ENCODE measurements at regions not wholly inside any gene's neighbourhood (a gene's known extent, or its start where the extent isn't known, plus 50 kb on each side); places are given as distances from the start of the nearest gene placed in this dataset.

DNA sequence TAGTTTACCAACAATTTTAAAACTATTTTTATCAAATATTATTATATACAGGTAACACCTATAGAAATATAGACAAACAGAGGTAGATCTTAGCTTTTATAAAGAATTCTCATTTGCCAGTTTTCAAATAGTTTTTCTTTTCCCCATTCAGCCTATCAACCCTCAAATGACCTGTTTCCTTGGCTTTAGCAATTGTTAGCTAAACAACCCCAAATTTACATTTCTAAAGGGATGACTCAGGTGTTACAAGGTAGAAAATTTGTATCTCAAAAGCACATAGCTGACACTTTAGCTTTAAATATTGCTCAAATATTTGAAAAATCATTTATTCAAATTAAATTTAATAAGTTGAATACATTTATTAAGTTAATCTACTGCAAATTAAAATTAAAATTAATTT is 1207.2 kb downstream of the SLITRK1 start:
- Histone ChIP-seq H3K27me3 (ENCODE audit: insufficient read depth in 3 of 3, low read length in 2 of 3) (no peaks in the 10 kb centered on the region), H3K4me1 (no peaks in the 10 kb centered on the region), H3K4me3 (no peak overlapping the region), H3K9me3 (no peaks in the 10 kb centered on the region), H3K27ac (no peak overlapping the region), H3K36me3 (ENCODE audit: insufficient read depth in 1 of 2, low read depth in 1 of 2) (no peaks in the 10 kb centered on the region)
- intact Hi-C loops (cut with DNase I), result no loop called here
- no peak for DNase-seq
- ATAC-seq, result no peak
- TF ChIP-seq, protein P1, sequence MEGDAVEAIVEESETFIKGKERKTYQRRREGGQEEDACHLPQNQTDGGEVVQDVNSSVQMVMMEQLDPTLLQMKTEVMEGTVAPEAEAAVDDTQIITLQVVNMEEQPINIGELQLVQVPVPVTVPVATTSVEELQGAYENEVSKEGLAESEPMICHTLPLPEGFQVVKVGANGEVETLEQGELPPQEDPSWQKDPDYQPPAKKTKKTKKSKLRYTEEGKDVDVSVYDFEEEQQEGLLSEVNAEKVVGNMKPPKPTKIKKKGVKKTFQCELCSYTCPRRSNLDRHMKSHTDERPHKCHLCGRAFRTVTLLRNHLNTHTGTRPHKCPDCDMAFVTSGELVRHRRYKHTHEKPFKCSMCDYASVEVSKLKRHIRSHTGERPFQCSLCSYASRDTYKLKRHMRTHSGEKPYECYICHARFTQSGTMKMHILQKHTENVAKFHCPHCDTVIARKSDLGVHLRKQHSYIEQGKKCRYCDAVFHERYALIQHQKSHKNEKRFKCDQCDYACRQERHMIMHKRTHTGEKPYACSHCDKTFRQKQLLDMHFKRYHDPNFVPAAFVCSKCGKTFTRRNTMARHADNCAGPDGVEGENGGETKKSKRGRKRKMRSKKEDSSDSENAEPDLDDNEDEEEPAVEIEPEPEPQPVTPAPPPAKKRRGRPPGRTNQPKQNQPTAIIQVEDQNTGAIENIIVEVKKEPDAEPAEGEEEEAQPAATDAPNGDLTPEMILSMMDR (IDR thresholded peaks at IDR 0.05), result no peak

DNA sequence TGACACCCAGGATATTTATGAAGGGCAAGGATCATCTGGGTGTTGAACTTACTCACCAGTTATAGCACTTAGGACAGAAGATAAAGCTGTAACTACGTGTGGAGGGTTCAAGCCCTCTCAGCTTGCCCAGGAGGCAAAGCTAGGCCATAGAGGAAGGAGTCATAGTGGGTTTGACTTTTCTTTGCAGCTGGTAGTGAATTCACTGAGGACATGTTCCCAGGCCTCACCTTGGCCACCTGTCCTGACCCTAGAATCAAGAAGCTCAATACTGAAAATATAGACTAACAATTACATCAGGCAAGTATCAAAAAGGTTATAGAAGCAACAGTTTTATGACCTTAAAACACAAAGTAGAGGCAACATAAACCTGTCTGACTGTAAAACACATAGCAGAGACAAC is 1207.7 kb downstream of the SLITRK1 start:
- 34 to 45% (median 35%) methylated on average over 1 of the region's 1 CpG for WGBS, 3 donors
- DNase-seq (no peak), ATAC-seq (no peak)
- intact Hi-C loops (cut with DNase I), result no loop called here
- Histone ChIP-seq H3K4me1 (no peaks in the 10 kb centered on the region), H3K27me3 (ENCODE audit: insufficient read depth in 3 of 3, low read length in 2 of 3) (no peaks in the 10 kb centered on the region), H3K4me3 (no peak overlapping the region), H3K9me3 (no peaks in the 10 kb centered on the region), H3K36me3 (ENCODE audit: insufficient read depth in 1 of 2, low read depth in 1 of 2) (no peaks in the 10 kb centered on the region), H3K27ac (no peak overlapping the region)
- TF ChIP-seq, protein P1 (IDR thresholded peaks at IDR 0.05), result no peak

DNA sequence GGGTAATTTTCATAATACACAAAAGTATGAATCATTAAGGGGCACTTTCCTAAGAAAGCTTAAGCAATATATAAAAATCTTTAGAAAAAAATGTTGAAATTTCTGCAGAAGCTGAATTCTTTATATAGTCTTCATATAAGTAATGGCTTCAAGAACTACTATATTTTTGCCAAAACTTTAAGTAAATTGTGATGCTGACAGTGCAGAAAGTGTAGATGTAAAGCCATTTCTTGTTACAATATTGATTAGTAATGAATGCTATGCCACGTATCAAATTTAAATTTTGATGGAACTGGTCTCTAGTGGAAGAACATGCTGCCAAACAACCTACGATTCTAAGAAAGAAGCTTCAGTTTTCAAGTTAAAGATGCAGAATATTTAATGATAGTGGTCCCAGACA is 1210.0 kb downstream of the SLITRK1 start:
- 50 to 66% (median 51%) methylated on average over 2 of the region's 2 CpGs for WGBS, 3 donors
- intact Hi-C loops (cut with DNase I), result no loop called here
- Histone ChIP-seq H3K9me3 (no peaks in the 10 kb centered on the region), H3K4me3 (no peak overlapping the region), H3K4me1 (no peaks in the 10 kb centered on the region), H3K27ac (no peak overlapping the region), H3K36me3 (ENCODE audit: insufficient read depth in 1 of 2, low read depth in 1 of 2) (no peaks in the 10 kb centered on the region), H3K27me3 (ENCODE audit: insufficient read depth in 3 of 3, low read length in 2 of 3) (no peaks in the 10 kb centered on the region)
- DNase-seq (no peak), ATAC-seq (no peak)
- TF ChIP-seq, protein P1 (IDR thresholded peaks at IDR 0.05), result no peak

DNA sequence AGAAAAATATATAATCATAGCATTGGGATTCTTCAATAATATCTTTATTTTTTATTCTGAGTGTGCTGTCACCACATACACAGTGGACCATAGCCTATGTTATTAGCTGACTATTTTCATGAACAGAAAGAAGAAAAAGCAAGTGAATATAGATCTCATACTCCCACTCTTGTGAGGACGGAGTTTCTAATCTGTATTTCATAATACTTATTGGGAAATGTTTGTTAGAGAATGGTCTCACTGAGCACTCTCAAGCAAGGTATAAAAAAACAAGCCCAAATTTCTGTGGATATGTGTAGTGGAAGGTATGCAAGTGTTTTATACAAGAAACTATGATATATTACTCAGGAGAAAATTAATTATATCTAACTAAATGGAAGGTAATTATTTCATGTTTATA is 1218.1 kb downstream of the SLITRK1 start:
- no peak overlapping the region for H3K4me3 ChIP-seq
- H3K27ac ChIP-seq, result no peak overlapping the region
- H3K36me3 ChIP-seq (ENCODE audit: insufficient read depth in 1 of 2, low read depth in 1 of 2), result no peaks in the 10 kb centered on the region
- DNase-seq (no peak), ATAC-seq (no peak)
- intact Hi-C loops (cut with DNase I), result no loop called here
- H3K4me1 ChIP-seq, result no peaks in the 10 kb centered on the region
- H3K9me3 ChIP-seq, result no peaks in the 10 kb centered on the region
- WGBS, 3 donors, result 53 to 73% (median 69%) methylated on average over 1 of the region's 1 CpG
- H3K27me3 ChIP-seq (ENCODE audit: insufficient read depth in 3 of 3, low read length in 2 of 3), result no peaks in the 10 kb centered on the region
- TF ChIP-seq, protein P1 (IDR thresholded peaks at IDR 0.05), result no peak

DNA sequence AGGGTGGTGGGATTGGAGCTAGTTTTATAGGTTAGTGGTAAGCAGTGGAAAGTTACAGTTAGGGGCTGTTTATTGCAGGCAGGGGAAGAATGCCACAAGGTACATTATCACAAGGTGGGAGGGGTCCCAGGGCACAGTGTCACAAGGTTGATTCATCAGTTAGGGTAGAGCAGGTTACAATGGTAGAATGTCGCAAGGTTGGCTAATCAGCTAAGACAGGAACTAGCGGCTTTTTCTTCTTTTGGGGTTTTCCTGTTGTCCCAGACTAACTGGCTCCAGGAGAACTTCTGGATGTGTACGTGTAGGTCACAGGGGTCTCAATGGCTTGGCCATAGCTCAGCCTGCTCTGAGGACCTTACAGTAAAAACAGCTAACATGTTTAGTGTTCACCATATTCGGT is 1221.1 kb downstream of the SLITRK1 start:
- DNase-seq, result no peak
- WGBS, 3 donors, result 79 to 84% (median 83%) methylated on average over 4 of the region's 4 CpGs
- Histone ChIP-seq H3K27me3 (ENCODE audit: insufficient read depth in 3 of 3, low read length in 2 of 3) (no peaks in the 10 kb centered on the region), H3K27ac (no peak overlapping the region), H3K4me3 (no peak overlapping the region), H3K36me3 (ENCODE audit: insufficient read depth in 1 of 2, low read depth in 1 of 2) (no peaks in the 10 kb centered on the region), H3K9me3 (no peaks in the 10 kb centered on the region), H3K4me1 (no peaks in the 10 kb centered on the region)
- ATAC-seq, result no peak
- TF ChIP-seq, protein P1 (IDR thresholded peaks at IDR 0.05), result no peak
- intact Hi-C loops (cut with DNase I), result no loop called here
